ENCODE measurements at regions not wholly inside any gene's neighbourhood (a gene's known extent, or its start where the extent isn't known, plus 50 kb on each side); places are given as distances from the start of the nearest gene placed in this dataset.

- TF ChIP-seq, protein P1, sequence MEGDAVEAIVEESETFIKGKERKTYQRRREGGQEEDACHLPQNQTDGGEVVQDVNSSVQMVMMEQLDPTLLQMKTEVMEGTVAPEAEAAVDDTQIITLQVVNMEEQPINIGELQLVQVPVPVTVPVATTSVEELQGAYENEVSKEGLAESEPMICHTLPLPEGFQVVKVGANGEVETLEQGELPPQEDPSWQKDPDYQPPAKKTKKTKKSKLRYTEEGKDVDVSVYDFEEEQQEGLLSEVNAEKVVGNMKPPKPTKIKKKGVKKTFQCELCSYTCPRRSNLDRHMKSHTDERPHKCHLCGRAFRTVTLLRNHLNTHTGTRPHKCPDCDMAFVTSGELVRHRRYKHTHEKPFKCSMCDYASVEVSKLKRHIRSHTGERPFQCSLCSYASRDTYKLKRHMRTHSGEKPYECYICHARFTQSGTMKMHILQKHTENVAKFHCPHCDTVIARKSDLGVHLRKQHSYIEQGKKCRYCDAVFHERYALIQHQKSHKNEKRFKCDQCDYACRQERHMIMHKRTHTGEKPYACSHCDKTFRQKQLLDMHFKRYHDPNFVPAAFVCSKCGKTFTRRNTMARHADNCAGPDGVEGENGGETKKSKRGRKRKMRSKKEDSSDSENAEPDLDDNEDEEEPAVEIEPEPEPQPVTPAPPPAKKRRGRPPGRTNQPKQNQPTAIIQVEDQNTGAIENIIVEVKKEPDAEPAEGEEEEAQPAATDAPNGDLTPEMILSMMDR (IDR thresholded peaks at IDR 0.05; ENCODE audit: low read depth, low read length): no peak
These were observed 89.1 kb upstream of the LHCGR start for GRCh38 chr2:48844417-48845155.

GRCh38 chr2:48841126-48841525 lies 85.6 kb upstream of the LHCGR start:
- no peak overlapping the region for H3K4me3 ChIP-seq (ENCODE audit: low read depth, low read length)
- TF ChIP-seq, protein P1 (IDR thresholded peaks at IDR 0.05; ENCODE audit: low read depth, low read length): no peak

More at GRCh38 chr2:48844417-48845155, 89.1 kb upstream of the LHCGR start:
- no peak overlapping the region for H3K4me3 ChIP-seq (ENCODE audit: low read depth, low read length)

DNA sequence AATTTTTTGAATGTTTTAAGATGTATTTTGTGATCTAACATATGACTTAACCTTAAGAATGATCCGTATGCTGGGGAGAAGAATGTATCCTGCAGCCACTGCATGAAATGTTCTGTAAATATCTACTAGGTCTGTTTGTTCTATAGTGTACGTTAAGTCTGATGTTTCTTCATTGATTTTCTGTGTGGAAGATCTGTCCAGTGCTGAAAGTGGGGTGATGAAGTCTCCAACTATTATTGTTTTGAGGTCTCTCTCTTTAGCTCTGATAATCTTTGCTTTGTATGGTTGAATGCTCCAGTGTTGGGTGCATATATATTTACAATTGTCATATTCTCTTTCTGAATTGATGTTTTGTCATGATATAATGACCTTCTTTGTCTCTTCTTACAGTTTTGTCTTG lies 82.5 kb upstream of the LHCGR start:
- H3K4me3 ChIP-seq (ENCODE audit: low read depth, low read length): no peak overlapping the region
- TF ChIP-seq, protein P1 (IDR thresholded peaks at IDR 0.05; ENCODE audit: low read depth, low read length): no peak

DNA sequence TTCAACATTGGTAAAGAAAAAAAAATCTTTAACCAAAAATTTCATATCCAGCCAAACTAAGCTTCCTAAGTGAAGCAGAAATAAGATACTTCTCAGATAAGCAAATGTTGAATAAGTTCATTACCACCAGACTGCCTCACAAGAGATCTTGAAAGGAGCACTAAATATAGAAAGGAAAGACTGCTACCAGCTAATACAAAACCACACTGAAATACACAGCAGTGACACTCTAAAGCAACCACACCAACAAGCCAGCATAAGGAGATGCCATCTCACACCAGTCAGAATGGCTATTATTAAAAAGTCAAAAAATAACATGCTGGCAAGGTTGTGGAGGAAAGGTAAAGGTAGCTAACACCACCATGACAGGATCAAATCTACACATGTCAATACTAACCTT lies 74.0 kb upstream of the LHCGR start:
- no peak overlapping the region for H3K4me3 ChIP-seq (ENCODE audit: low read depth, low read length)
- TF ChIP-seq, protein P1 (IDR thresholded peaks at IDR 0.05; ENCODE audit: low read depth, low read length): no peak

GRCh38 chr2:48829036-48829435 lies 73.5 kb upstream of the LHCGR start:
- H3K4me3 ChIP-seq (ENCODE audit: low read depth, low read length): no peak overlapping the region
- TF ChIP-seq, protein P1 (IDR thresholded peaks at IDR 0.05; ENCODE audit: low read depth, low read length): no peak

GRCh38 chr2:48826986-48827385 lies 71.5 kb upstream of the LHCGR start:
- TF ChIP-seq, protein P1 (IDR thresholded peaks at IDR 0.05; ENCODE audit: low read depth, low read length): no peak
- H3K4me3 ChIP-seq (ENCODE audit: low read depth, low read length): no peak overlapping the region

- TF ChIP-seq, protein P1 (IDR thresholded peaks at IDR 0.05; ENCODE audit: low read depth, low read length): no peak
- no peak overlapping the region for H3K4me3 ChIP-seq (ENCODE audit: low read depth, low read length)
These were observed 68.6 kb upstream of the LHCGR start for GRCh38 chr2:48824116-48824515.
